ENCODE measurements at regions not wholly inside any gene's neighbourhood (a gene's known extent, or its start where the extent isn't known, plus 50 kb on each side); places are given as distances from the start of the nearest gene placed in this dataset.

DNA sequence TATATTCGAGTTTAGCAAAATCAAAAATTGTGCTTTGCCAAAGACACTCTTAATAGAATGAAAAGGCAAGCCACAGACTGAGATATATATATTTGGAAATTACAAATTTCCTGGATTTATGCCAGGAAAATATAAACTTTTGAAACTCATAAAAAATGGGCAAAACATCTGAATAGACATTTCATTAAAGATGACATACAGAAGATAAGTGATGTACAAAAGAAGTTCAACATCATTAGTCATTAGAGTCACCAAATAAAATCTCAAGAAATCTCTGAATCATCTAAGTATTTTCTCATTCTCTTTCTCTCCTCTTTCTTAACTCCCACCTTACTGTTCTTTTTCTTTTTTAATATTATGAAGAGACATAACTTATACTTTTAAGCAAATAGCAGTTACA is 921.1 kb downstream of the DSC3 start:
- H3K36me3 ChIP-seq (ENCODE audit: control insufficient read depth, insufficient read depth, low read length): no peaks in the 10 kb centered on the region
- intact Hi-C loops (cut with micrococcal nuclease; ENCODE audit: unreplicated experiment) (no loop called here), in situ Hi-C loops (cut with HindIII; ENCODE audit: low pct_unique_long_range_greater_than_20kb, low sequenced_read_pairs) (no loop called here)
- CTCF ChIA-PET: no interaction called here
- H3K4me3 ChIP-seq (ENCODE audit: low read depth in 2 of 2, low read length in 2 of 2): no peak overlapping the region
- H3K27me3 ChIP-seq (ENCODE audit: control insufficient read depth, insufficient read depth, low read length): no peaks in the 10 kb centered on the region
- no peak for DNase-seq (ENCODE audit: low read depth, low spot score)
- POLR2A ChIA-PET: no interaction called here
- TF ChIP-seq, protein P1, sequence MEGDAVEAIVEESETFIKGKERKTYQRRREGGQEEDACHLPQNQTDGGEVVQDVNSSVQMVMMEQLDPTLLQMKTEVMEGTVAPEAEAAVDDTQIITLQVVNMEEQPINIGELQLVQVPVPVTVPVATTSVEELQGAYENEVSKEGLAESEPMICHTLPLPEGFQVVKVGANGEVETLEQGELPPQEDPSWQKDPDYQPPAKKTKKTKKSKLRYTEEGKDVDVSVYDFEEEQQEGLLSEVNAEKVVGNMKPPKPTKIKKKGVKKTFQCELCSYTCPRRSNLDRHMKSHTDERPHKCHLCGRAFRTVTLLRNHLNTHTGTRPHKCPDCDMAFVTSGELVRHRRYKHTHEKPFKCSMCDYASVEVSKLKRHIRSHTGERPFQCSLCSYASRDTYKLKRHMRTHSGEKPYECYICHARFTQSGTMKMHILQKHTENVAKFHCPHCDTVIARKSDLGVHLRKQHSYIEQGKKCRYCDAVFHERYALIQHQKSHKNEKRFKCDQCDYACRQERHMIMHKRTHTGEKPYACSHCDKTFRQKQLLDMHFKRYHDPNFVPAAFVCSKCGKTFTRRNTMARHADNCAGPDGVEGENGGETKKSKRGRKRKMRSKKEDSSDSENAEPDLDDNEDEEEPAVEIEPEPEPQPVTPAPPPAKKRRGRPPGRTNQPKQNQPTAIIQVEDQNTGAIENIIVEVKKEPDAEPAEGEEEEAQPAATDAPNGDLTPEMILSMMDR (IDR thresholded peaks at IDR 0.05): no peak
- TF ChIP-seq POLR2AphosphoS5 (IDR thresholded peaks at IDR 0.05; ENCODE audit: low read depth, low read length): no peak
- TF ChIP-seq, protein P2, sequence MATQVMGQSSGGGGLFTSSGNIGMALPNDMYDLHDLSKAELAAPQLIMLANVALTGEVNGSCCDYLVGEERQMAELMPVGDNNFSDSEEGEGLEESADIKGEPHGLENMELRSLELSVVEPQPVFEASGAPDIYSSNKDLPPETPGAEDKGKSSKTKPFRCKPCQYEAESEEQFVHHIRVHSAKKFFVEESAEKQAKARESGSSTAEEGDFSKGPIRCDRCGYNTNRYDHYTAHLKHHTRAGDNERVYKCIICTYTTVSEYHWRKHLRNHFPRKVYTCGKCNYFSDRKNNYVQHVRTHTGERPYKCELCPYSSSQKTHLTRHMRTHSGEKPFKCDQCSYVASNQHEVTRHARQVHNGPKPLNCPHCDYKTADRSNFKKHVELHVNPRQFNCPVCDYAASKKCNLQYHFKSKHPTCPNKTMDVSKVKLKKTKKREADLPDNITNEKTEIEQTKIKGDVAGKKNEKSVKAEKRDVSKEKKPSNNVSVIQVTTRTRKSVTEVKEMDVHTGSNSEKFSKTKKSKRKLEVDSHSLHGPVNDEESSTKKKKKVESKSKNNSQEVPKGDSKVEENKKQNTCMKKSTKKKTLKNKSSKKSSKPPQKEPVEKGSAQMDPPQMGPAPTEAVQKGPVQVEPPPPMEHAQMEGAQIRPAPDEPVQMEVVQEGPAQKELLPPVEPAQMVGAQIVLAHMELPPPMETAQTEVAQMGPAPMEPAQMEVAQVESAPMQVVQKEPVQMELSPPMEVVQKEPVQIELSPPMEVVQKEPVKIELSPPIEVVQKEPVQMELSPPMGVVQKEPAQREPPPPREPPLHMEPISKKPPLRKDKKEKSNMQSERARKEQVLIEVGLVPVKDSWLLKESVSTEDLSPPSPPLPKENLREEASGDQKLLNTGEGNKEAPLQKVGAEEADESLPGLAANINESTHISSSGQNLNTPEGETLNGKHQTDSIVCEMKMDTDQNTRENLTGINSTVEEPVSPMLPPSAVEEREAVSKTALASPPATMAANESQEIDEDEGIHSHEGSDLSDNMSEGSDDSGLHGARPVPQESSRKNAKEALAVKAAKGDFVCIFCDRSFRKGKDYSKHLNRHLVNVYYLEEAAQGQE (IDR thresholded peaks at IDR 0.05; ENCODE audit: insufficient read depth in 1 of 2, low read depth in 2 of 2, low read length in 1 of 2): no peak
- no peak for TF ChIP-seq TCF7L2 (IDR thresholded peaks at IDR 0.05; ENCODE audit: low read depth, low read length)
- no peak for TF ChIP-seq SIN3A (IDR thresholded peaks at IDR 0.05; ENCODE audit: borderline replicate concordance, insufficient read depth, low read depth, low read length)
- H3K9me3 ChIP-seq (ENCODE audit: control insufficient read depth, insufficient read depth, low read depth, low read length): no peaks in the 10 kb centered on the region
- H3K27ac ChIP-seq (ENCODE audit: low read length): no peak overlapping the region
- H3K4me1 ChIP-seq (ENCODE audit: control insufficient read depth, insufficient read depth, low read length): no peaks in the 10 kb centered on the region
- no TSS peak for BruUV-seq (replicated peaks)
- no peak for ATAC-seq

DNA sequence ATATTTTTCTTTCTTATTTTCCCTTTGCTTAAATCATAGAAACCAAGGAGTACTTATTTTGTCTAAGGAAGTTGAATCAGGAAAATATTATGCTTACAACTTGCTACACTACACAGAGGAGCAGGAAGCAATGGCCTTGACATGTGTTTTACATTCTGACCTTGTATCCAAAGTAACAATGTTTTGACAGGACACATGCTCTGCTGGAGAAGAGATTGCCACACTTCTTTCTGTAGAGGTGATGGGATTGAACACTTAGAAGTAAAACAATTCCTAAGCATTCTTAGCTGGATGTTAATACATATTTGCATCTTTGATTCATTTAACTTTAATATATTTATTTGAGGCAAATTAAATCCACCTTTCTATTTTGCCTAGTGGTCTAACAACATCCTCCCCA is 929.1 kb downstream of the DSC3 start:
- intact Hi-C loops (cut with micrococcal nuclease; ENCODE audit: unreplicated experiment): no loop called here
- no peaks in the 10 kb centered on the region for H3K27me3 ChIP-seq (ENCODE audit: control insufficient read depth, insufficient read depth, low read length)
- TF ChIP-seq, protein P2 (IDR thresholded peaks at IDR 0.05; ENCODE audit: insufficient read depth in 1 of 2, low read depth in 2 of 2, low read length in 1 of 2): no peak
- no peak for TF ChIP-seq TCF7L2 (IDR thresholded peaks at IDR 0.05; ENCODE audit: low read depth, low read length)
- TF ChIP-seq, protein P1 (IDR thresholded peaks at IDR 0.05): no peak
- BruUV-seq (replicated peaks): no TSS peak
- no peak overlapping the region for H3K4me3 ChIP-seq (ENCODE audit: low read depth in 2 of 2, low read length in 2 of 2)
- no peaks in the 10 kb centered on the region for H3K36me3 ChIP-seq (ENCODE audit: control insufficient read depth, insufficient read depth, low read length)
- no peak overlapping the region for H3K27ac ChIP-seq (ENCODE audit: low read length)
- ATAC-seq: no peak
- DNase-seq (ENCODE audit: low read depth, low spot score): no peak
- CTCF ChIA-PET: no interaction called here
- no peaks in the 10 kb centered on the region for H3K4me1 ChIP-seq (ENCODE audit: control insufficient read depth, insufficient read depth, low read length)
- no peaks in the 10 kb centered on the region for H3K9me3 ChIP-seq (ENCODE audit: control insufficient read depth, insufficient read depth, low read depth, low read length)
- POLR2A ChIA-PET: no interaction called here
- in situ Hi-C loops (cut with HindIII; ENCODE audit: low pct_unique_long_range_greater_than_20kb, low sequenced_read_pairs): no loop called here

All from Panc1 (cell line).